H9 (cell line): ENCODE measurements at regions not wholly inside any gene's neighbourhood (a gene's known extent, or its start where the extent isn't known, plus 50 kb on each side); places are given as distances from the start of the nearest gene placed in this dataset.

ENCODE experiments used
- DNase-seq: peaks from one replicate; pipeline ENCODE4 v3.0.0-alpha.2; 2017
- H2AFZ ChIP-seq: one replicate; pipeline ENCODE4 v1.6.1; 2013; ENCODE audit warnings: mild to moderate bottlenecking, low read length, control low read depth, moderate library complexity
- H2AK5ac ChIP-seq: 2 replicates; pipeline ENCODE4 v1.6.1; 2013; ENCODE audit warnings: low read length, control low read depth, mixed read lengths; ENCODE audit not compliant: insufficient read length
- H2BK120ac ChIP-seq: one replicate; pipeline ENCODE4 v1.6.1; 2013; ENCODE audit warnings: low read depth, mild to moderate bottlenecking, low read length, control low read depth, inconsistent platforms; ENCODE audit not compliant: poor library complexity, severe bottlenecking
- H2BK12ac ChIP-seq: 2 replicates; pipeline ENCODE4 v1.6.1; 2013; ENCODE audit warnings: low read length, control low read depth, mixed read lengths, low read depth; ENCODE audit not compliant: insufficient read length
- H2BK15ac ChIP-seq: 2 replicates; pipeline ENCODE4 v1.6.1; 2013; ENCODE audit warnings: low read depth, low read length, control low read depth
- H2BK20ac ChIP-seq: one replicate; pipeline ENCODE4 v1.6.1; 2013; ENCODE audit warnings: low read depth, mild to moderate bottlenecking, low read length, control low read depth, inconsistent platforms; ENCODE audit not compliant: poor library complexity, severe bottlenecking
- H2BK5ac ChIP-seq: 2 replicates; pipeline ENCODE4 v1.6.1; 2013; ENCODE audit warnings: low read length, control low read depth, mixed read lengths; ENCODE audit not compliant: insufficient read length
- H3K14ac ChIP-seq: 2 replicates; pipeline ENCODE4 v1.6.1; 2013; ENCODE audit warnings: low read length, control low read depth; ENCODE audit not compliant: insufficient read depth
- H3K18ac ChIP-seq: 2 replicates; pipeline ENCODE4 v1.6.1; 2013; ENCODE audit warnings: low read depth, mild to moderate bottlenecking, mixed read lengths, low read length, control low read depth; ENCODE audit not compliant: insufficient read length
- H3K23ac ChIP-seq: 2 replicates; pipeline ENCODE4 v1.6.1; 2013; ENCODE audit warnings: low read length, control low read depth, mixed read lengths, low read depth; ENCODE audit not compliant: insufficient read length
- H3K23me2 ChIP-seq: 2 replicates; pipeline ENCODE4 v1.6.1; 2013; ENCODE audit warnings: low read depth, mild to moderate bottlenecking, mixed read lengths, low read length, control low read depth; ENCODE audit not compliant: insufficient read length, poor library complexity, severe bottlenecking
- H3K27ac ChIP-seq: 2 replicates; pipeline ENCODE4 v1.5.1; 2013; ENCODE audit warnings: low read length, control low read depth, mixed read lengths, low read depth; ENCODE audit not compliant: insufficient read length
- H3K27me3 ChIP-seq: 2 replicates; pipeline ENCODE4 v1.6.1; 2013; ENCODE audit warnings: low read length, control low read depth, inconsistent platforms; ENCODE audit not compliant: insufficient read depth
- H3K4ac ChIP-seq: 2 replicates; pipeline ENCODE4 v1.6.1; 2013; ENCODE audit warnings: low read depth, mild to moderate bottlenecking, control low read depth, inconsistent platforms, low read length, moderate library complexity
- H3K4me1 ChIP-seq: 2 replicates; pipeline ENCODE4 v1.6.1; 2013; ENCODE audit warnings: low read length, control low read depth, inconsistent platforms; ENCODE audit not compliant: insufficient read depth
- H3K4me2 ChIP-seq: 2 replicates; pipeline ENCODE4 v1.6.1; 2013; ENCODE audit warnings: low read length, control low read depth, mixed read lengths; ENCODE audit not compliant: insufficient read length, insufficient read depth
- H3K56ac ChIP-seq: 2 replicates; pipeline ENCODE4 v1.6.1; 2013; ENCODE audit warnings: low read depth, mild to moderate bottlenecking, mixed read lengths, low read length, control low read depth; ENCODE audit not compliant: insufficient read length
- H3K79me1 ChIP-seq: 2 replicates; pipeline ENCODE4 v1.6.1; 2013; ENCODE audit warnings: low read depth, mild to moderate bottlenecking, moderate library complexity, low read length, control low read depth, inconsistent platforms; ENCODE audit not compliant: insufficient read depth, poor library complexity, severe bottlenecking
- H3K79me2 ChIP-seq: 2 replicates; pipeline ENCODE4 v1.6.1; 2013; ENCODE audit warnings: low read length, control low read depth, inconsistent platforms; ENCODE audit not compliant: insufficient read depth
- H3K9ac ChIP-seq: 2 replicates; pipeline ENCODE4 v1.6.1; 2013; ENCODE audit warnings: low read length, control low read depth, mixed read lengths; ENCODE audit not compliant: insufficient read length; ENCODE audit errors: extremely low read depth
- H3K9me3 ChIP-seq: one replicate; pipeline ENCODE4 v1.6.1; 2013; ENCODE audit warnings: low read depth, low read length, inconsistent platforms; ENCODE audit not compliant: control insufficient read depth
- H3T11ph ChIP-seq: one replicate; pipeline ENCODE4 v1.6.1; 2013; ENCODE audit warnings: mild to moderate bottlenecking, low read length, control low read depth, inconsistent platforms
- H4K20me1 ChIP-seq: one replicate; pipeline ENCODE4 v1.6.1; 2013; ENCODE audit not compliant: control insufficient read depth, insufficient read length, insufficient read depth
- H4K5ac ChIP-seq: 2 replicates; pipeline ENCODE4 v1.6.1; 2013; ENCODE audit warnings: low read depth, mild to moderate bottlenecking, mixed read lengths, low read length, control low read depth; ENCODE audit not compliant: insufficient read length
- H4K8ac ChIP-seq: replicated peaks from 2 replicates; pipeline ENCODE4 v1.6.1; 2013; ENCODE audit warnings: low read length, control low read depth, mixed read lengths, low read depth; ENCODE audit not compliant: insufficient read length
- H4K91ac ChIP-seq: 2 replicates; pipeline ENCODE4 v1.6.1; 2013; ENCODE audit warnings: low read depth, mild to moderate bottlenecking, moderate library complexity, mixed read lengths, low read length, control low read depth; ENCODE audit not compliant: insufficient read length
- H3K27ac Mint-ChIP-seq, 3 experiments: 2 replicates in 2 of 3; 3 replicates in 1 of 3; pipeline ENCODE4 v1.8.0; 2020 to 2021; ENCODE audit warnings: mixed read lengths in 3 of 3, mild to moderate bottlenecking in 1 of 3, moderate library complexity in 1 of 3
- H3K27me3 Mint-ChIP-seq: 2 replicates; pipeline ENCODE4 v1.8.0; 2021; ENCODE audit warnings: low read depth, mild to moderate bottlenecking, moderate library complexity, mixed read lengths
- H3K36me3 Mint-ChIP-seq, 3 experiments: 2 replicates in 2 of 3; 3 replicates in 1 of 3; pipeline ENCODE4 v1.8.0; 2020 to 2021; ENCODE audit warnings: low read depth in 3 of 3, mixed read lengths in 3 of 3; ENCODE audit not compliant: insufficient read depth in 1 of 3
- H3K4me1 Mint-ChIP-seq, 2 experiments: 2 replicates each; pipeline ENCODE4 v1.8.0; 2020; ENCODE audit warnings: mixed read lengths in 2 of 2
- H3K4me3 Mint-ChIP-seq, 2 experiments: 2 replicates in 1 of 2; 3 replicates in 1 of 2; pipeline ENCODE4 v1.8.0; 2020 to 2021; ENCODE audit warnings: mild to moderate bottlenecking in 2 of 2, mixed read lengths in 2 of 2, moderate library complexity in 1 of 2
- H3K9me3 Mint-ChIP-seq, 2 experiments: 2 replicates in 1 of 2; 3 replicates in 1 of 2; pipeline ENCODE4 v1.8.0; 2020; ENCODE audit warnings: mild to moderate bottlenecking in 2 of 2, mixed read lengths in 2 of 2, moderate library complexity in 1 of 2
- WGBS: extraction: QIAGEN DNeasy Blood & Tissue Kit; methylation state at CpG from one replicate; pipeline ENCODE4 v1.1.7; 2013; ENCODE audit warnings: missing lambda C conversion rate, low lambda C conversion rate, mixed read lengths; ENCODE audit not compliant: insufficient read length; ENCODE audit errors: extremely low coverage; 5-methylcytosine and 5-hydroxymethylcytosine counted together
- TF ChIP-seq, protein P1 (sequence below): fragments of 200-600 bp; sonication (generic); conservative IDR thresholded peaks from 3 replicates; pipeline ENCODE4 v1.8.0; 2021; ENCODE audit warnings: antibody characterized with exemption, mild to moderate bottlenecking

- Histone ChIP-seq H2BK20ac (no peak overlapping the region), H4K5ac (no peak overlapping the region), H3K4ac (no peak overlapping the region), H4K20me1 (no peaks in the 10 kb centered on the region), H3K23ac (no peak overlapping the region), H3K27me3 (no peaks in the 10 kb centered on the region), H3K23me2 (no peaks in the 10 kb centered on the region), H3K4me2 (no peak overlapping the region), H2AK5ac (no peak overlapping the region), H3K4me1 (no peaks in the 10 kb centered on the region), H3K14ac (no peak overlapping the region), H2BK120ac (no peak overlapping the region), H2AFZ (no peak overlapping the region), H2BK12ac (no peak overlapping the region), H3K27ac (no peak overlapping the region), H3K18ac (no peak overlapping the region), H3K79me2 (no peaks in the 10 kb centered on the region), H4K91ac (no peak overlapping the region), H3K79me1 (no peaks in the 10 kb centered on the region), H2BK15ac (no peak overlapping the region), H3K56ac (no peak overlapping the region), H3T11ph (no peak overlapping the region), H2BK5ac (no peak overlapping the region), H3K9me3 (no peaks in the 10 kb centered on the region), H4K8ac (no peak overlapping the region), H3K9ac (no peak overlapping the region)
- H3K9me3 Mint-ChIP-seq, result peaks cover 35 to 41% of the 10 kb centered on the region in 2 experiments
- DNase-seq, result no peak
- H3K36me3 Mint-ChIP-seq, result peaks cover 14 to 37% (median 17%) of the 10 kb centered on the region in 3 experiments
- H3K27ac Mint-ChIP-seq, result no peak overlapping the region; a peak in 1 of 7 replicates
- TF ChIP-seq, protein P1, sequence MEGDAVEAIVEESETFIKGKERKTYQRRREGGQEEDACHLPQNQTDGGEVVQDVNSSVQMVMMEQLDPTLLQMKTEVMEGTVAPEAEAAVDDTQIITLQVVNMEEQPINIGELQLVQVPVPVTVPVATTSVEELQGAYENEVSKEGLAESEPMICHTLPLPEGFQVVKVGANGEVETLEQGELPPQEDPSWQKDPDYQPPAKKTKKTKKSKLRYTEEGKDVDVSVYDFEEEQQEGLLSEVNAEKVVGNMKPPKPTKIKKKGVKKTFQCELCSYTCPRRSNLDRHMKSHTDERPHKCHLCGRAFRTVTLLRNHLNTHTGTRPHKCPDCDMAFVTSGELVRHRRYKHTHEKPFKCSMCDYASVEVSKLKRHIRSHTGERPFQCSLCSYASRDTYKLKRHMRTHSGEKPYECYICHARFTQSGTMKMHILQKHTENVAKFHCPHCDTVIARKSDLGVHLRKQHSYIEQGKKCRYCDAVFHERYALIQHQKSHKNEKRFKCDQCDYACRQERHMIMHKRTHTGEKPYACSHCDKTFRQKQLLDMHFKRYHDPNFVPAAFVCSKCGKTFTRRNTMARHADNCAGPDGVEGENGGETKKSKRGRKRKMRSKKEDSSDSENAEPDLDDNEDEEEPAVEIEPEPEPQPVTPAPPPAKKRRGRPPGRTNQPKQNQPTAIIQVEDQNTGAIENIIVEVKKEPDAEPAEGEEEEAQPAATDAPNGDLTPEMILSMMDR, result no peak
- H3K4me1 Mint-ChIP-seq, result no peaks in the 10 kb centered on the region
- H3K4me3 Mint-ChIP-seq, result no peak overlapping the region
- WGBS, result no CpG with 5 or more reads among the region's 1 CpG
- H3K27me3 Mint-ChIP-seq, result no peaks in the 10 kb centered on the region; the same call in none of the 2 replicates
Observed at GRCh38 chr2:15112216-15112615, 448.9 kb downstream of the NBAS start.
